A673 (cell line): ENCODE measurements at regions not wholly inside any gene's neighbourhood (a gene's known extent, or its start where the extent isn't known, plus 50 kb on each side); places are given as distances from the start of the nearest gene placed in this dataset.
"Not testable (repeated sequence)": the region's sequence is repeated elsewhere in the genome, so short reads cannot be mapped to it uniquely, and the experiment has no call there.

ENCODE experiments used
- CTCF ChIP-seq: fragments of 300-800, 200-600 bp; sonication (generic); conservative IDR thresholded peaks from 2 replicates; pipeline ENCODE4 v1.5.1; 2017; ENCODE audit warnings: low read depth, mild to moderate bottlenecking, antibody characterized with exemption, low read length, moderate library complexity, mixed read lengths
- EZH2 ChIP-seq: fragments of 200-600 bp; sonication (generic); IDR thresholded peaks from 2 replicates; pipeline ENCODE4 v1.6.1; 2017; ENCODE audit warnings: borderline replicate concordance, low read depth, mild to moderate bottlenecking, mixed read lengths, antibody characterized with exemption, low read length; ENCODE audit not compliant: poor library complexity, severe bottlenecking

- not testable (repeated sequence) for TF ChIP-seq CTCF, EZH2
Measured at GRCh38 chr1:95663530-95663929, 429.5 kb downstream of the RWDD3 start.
